Hepatocyte (in vitro differentiated cells): ENCODE measurements at regions not wholly inside any gene's neighbourhood (a gene's known extent, or its start where the extent isn't known, plus 50 kb on each side); places are given as distances from the start of the nearest gene placed in this dataset.

Experiments used
- DNase-seq: peaks from one replicate; pipeline ENCODE4 v3.0.0-alpha.2; 2016; ENCODE audit warnings: low spot score
- H2AFZ ChIP-seq: fragments of 200-600 bp; sonication (generic); 2 replicates; pipeline ENCODE4 v1.6.0; 2016; ENCODE audit warnings: antibody characterized with exemption, mild to moderate bottlenecking
- H3K27ac ChIP-seq: fragments of 200-600 bp; sonication (generic); 2 replicates; pipeline ENCODE4 v1.5.1; 2016; ENCODE audit warnings: mild to moderate bottlenecking
- H3K27me3 ChIP-seq: fragments of 200-600 bp; sonication (generic); 2 replicates; pipeline ENCODE4 v1.6.1; 2016
- H3K36me3 ChIP-seq: fragments of 200-600 bp; sonication (generic); replicated peaks from 2 replicates; pipeline ENCODE4 v1.5.1; 2016; ENCODE audit warnings: low read depth; ENCODE audit not compliant: insufficient read depth
- H3K4me1 ChIP-seq: fragments of 200-600 bp; sonication (generic); 2 replicates; pipeline ENCODE4 v1.5.1; 2016; ENCODE audit warnings: mild to moderate bottlenecking, moderate library complexity; ENCODE audit not compliant: insufficient read depth
- H3K4me2 ChIP-seq: fragments of 200-600 bp; sonication (generic); 2 replicates; pipeline ENCODE4 v1.6.0; 2016
- H3K4me3 ChIP-seq: fragments of 200-600 bp; sonication (generic); 2 replicates; pipeline ENCODE4 v1.5.1; 2016; ENCODE audit warnings: mild to moderate bottlenecking
- H3K79me2 ChIP-seq: fragments of 200-600 bp; sonication (generic); 2 replicates; pipeline ENCODE4 v1.6.0; 2017; ENCODE audit warnings: mild to moderate bottlenecking
- H3K9me2 ChIP-seq: fragments of 200-600 bp; sonication (generic); replicated peaks from 2 replicates; pipeline ENCODE4 v1.6.0; 2017; ENCODE audit warnings: mild to moderate bottlenecking; ENCODE audit not compliant: insufficient read depth
- H3K9me3 ChIP-seq: fragments of 200-600 bp; sonication (generic); 2 replicates; pipeline ENCODE4 v1.5.1; 2016; ENCODE audit warnings: low read depth, mild to moderate bottlenecking
- H4K20me1 ChIP-seq: fragments of 200-600 bp; sonication (generic); 2 replicates; pipeline ENCODE4 v1.6.0; 2016; ENCODE audit warnings: mild to moderate bottlenecking; ENCODE audit not compliant: insufficient read depth, poor library complexity, severe bottlenecking
- EZH2 ChIP-seq: fragments of 200-600 bp; sonication (generic); IDR thresholded peaks from 2 replicates; pipeline ENCODE4 v1.6.1; 2016; ENCODE audit warnings: antibody characterized with exemption, mild to moderate bottlenecking, borderline replicate concordance
- EZH2phosphoT487 ChIP-seq: fragments of 200-600 bp; sonication (generic); IDR thresholded peaks from one replicate; pipeline ENCODE4 v1.6.1; 2018; ENCODE audit warnings: antibody characterized with exemption, mild to moderate bottlenecking, low read depth, moderate library complexity; ENCODE audit not compliant: unreplicated experiment, severe bottlenecking
- WGBS: methylation state at CpG from one replicate; pipeline ENCODE4 v1.1.6; 2016; ENCODE audit warnings: low lambda C conversion rate; ENCODE audit errors: missing lambda C conversion rate; 5-methylcytosine and 5-hydroxymethylcytosine counted together
- TF ChIP-seq, protein P1 (sequence below): fragments of 200-600 bp; sonication (generic); IDR thresholded peaks from 2 replicates; pipeline ENCODE4 v1.5.1; 2016; ENCODE audit warnings: antibody characterized with exemption, mild to moderate bottlenecking; ENCODE audit not compliant: poor library complexity

DNA sequence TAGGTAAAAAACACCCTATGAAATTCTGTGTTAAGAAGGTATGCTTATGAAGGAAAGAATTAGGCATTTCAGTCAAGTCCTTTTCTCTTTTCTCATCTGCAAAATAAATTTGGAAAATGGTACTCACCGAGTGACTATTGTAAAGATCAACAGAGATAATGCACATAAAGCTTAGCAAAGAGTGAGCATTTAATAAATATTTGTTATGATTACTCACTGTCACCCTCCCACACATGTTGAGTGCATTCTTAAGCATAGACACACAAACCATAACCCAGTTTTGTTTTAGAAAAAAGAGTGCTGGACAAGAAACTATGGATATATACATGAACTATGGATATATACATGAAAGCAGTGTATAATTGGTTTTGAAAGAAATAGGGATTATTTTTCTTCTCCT, 54.7 kb upstream of the PRLR start:
- Histone ChIP-seq H3K4me2 (no peak overlapping the region), H3K27ac (no peak overlapping the region)
- WGBS = 31% methylated on average over 1 of the region's 1 CpG

DNA sequence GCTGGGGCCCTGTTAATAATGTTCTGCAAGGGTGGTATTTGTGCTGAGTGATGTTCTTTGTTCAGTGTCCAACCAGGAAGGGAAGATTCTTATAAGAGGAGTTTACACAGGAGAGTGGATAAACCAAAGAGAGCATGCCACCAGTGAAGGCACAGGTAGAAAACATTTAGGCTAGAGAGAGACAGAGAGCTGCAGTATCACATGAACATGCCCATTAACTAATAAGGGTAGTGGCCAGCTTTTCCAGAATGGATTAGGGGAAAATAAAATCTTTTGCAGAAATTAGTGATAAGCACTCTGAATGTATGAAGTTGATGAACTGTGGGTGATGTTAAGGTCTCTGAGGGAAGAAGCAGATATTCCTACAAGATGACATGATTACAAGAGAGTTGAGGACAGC, 54.1 kb upstream of the PRLR start:
- H2AFZ ChIP-seq = no peak overlapping the region
- no peaks in the 10 kb centered on the region for H3K79me2 ChIP-seq
- DNase-seq = no peak

More for the DNA sequence above, 54.7 kb upstream of the PRLR start:
- H4K20me1 ChIP-seq = no peaks in the 10 kb centered on the region
- no peak overlapping the region for H3K4me3 ChIP-seq
- no peaks in the 10 kb centered on the region for H3K79me2 ChIP-seq
- no peak for DNase-seq
- no peaks in the 10 kb centered on the region for H3K4me1 ChIP-seq
- no peaks in the 10 kb centered on the region for H3K27me3 ChIP-seq
- TF ChIP-seq, protein P1, sequence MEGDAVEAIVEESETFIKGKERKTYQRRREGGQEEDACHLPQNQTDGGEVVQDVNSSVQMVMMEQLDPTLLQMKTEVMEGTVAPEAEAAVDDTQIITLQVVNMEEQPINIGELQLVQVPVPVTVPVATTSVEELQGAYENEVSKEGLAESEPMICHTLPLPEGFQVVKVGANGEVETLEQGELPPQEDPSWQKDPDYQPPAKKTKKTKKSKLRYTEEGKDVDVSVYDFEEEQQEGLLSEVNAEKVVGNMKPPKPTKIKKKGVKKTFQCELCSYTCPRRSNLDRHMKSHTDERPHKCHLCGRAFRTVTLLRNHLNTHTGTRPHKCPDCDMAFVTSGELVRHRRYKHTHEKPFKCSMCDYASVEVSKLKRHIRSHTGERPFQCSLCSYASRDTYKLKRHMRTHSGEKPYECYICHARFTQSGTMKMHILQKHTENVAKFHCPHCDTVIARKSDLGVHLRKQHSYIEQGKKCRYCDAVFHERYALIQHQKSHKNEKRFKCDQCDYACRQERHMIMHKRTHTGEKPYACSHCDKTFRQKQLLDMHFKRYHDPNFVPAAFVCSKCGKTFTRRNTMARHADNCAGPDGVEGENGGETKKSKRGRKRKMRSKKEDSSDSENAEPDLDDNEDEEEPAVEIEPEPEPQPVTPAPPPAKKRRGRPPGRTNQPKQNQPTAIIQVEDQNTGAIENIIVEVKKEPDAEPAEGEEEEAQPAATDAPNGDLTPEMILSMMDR = no peak
- TF ChIP-seq EZH2 = no peak
- no peak for TF ChIP-seq EZH2phosphoT487
- no peaks in the 10 kb centered on the region for H3K9me2 ChIP-seq
- H2AFZ ChIP-seq = no peak overlapping the region
- no peaks in the 10 kb centered on the region for H3K9me3 ChIP-seq
- no peaks in the 10 kb centered on the region for H3K36me3 ChIP-seq

DNA sequence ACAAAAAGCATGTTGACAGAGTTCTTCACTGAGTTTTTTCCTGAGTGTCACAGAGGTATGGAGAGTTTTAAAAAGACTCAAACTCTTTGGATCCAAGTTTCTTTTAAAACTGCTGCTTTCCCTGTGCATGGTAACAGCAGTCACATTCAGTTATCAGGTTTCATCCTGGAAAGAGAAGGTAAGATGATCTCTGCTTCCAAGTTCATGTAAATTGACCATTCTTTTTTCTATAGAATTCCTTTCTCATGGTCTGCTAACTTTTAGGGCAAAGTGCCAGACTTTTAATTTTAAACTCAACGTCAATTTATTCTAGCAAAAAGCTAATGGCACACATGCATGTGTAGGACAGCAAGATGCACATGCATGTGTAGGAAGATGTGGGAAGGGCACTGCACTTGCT, 52.5 kb upstream of the PRLR start:
- H3K36me3 ChIP-seq = no peaks in the 10 kb centered on the region
- TF ChIP-seq, protein P1 = no peak
- TF ChIP-seq EZH2phosphoT487 (no peak), EZH2 (no peak)
- WGBS = 55% methylated on average over 1 of the region's 1 CpG
- H3K4me2 ChIP-seq = no peak overlapping the region
- H3K79me2 ChIP-seq = no peaks in the 10 kb centered on the region
- no peak overlapping the region for H3K4me3 ChIP-seq
- no peaks in the 10 kb centered on the region for H3K9me2 ChIP-seq
- no peaks in the 10 kb centered on the region for H4K20me1 ChIP-seq
- H3K4me1 ChIP-seq = no peaks in the 10 kb centered on the region
- no peak overlapping the region for H2AFZ ChIP-seq
- no peaks in the 10 kb centered on the region for H3K27me3 ChIP-seq
- H3K27ac ChIP-seq = no peak overlapping the region
- no peaks in the 10 kb centered on the region for H3K9me3 ChIP-seq
- no peak for DNase-seq

More for the DNA sequence above, 54.1 kb upstream of the PRLR start:
- Histone ChIP-seq H3K9me3 (no peaks in the 10 kb centered on the region), H3K4me2 (no peak overlapping the region), H3K27ac (no peak overlapping the region), H3K4me1 (no peaks in the 10 kb centered on the region), H3K27me3 (no peaks in the 10 kb centered on the region), H3K36me3 (no peaks in the 10 kb centered on the region), H4K20me1 (no peaks in the 10 kb centered on the region), H3K4me3 (no peak overlapping the region), H3K9me2 (no peaks in the 10 kb centered on the region)
- TF ChIP-seq EZH2phosphoT487 = no peak
- TF ChIP-seq, protein P1 = no peak
- TF ChIP-seq EZH2 = no peak

DNA sequence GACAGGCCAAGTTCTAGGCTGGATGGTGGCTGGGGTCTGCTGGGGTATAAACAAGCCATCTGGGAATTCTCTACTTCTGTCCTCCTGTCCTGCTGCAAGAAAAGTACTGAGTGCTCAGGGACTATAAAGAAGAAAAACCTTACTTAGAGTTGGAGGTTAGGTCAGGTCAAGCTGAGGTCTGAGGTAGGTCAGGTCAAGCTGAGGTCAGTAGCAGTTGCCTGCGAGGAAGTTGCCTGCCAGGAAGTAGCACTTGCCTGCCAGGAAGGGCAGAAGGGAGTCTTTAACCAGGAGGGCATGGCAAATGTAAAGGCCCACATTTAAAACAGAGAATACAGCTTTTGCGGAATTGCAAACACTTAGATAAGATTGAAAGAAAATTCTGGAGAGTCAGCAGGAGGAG, 51.3 kb upstream of the PRLR start:
- Histone ChIP-seq H3K9me3 (no peaks in the 10 kb centered on the region), H3K4me1 (no peaks in the 10 kb centered on the region), H2AFZ (no peak overlapping the region), H3K4me2 (no peak overlapping the region), H3K4me3 (no peak overlapping the region), H3K27me3 (no peaks in the 10 kb centered on the region), H3K27ac (no peak overlapping the region), H3K9me2 (no peaks in the 10 kb centered on the region), H3K36me3 (no peaks in the 10 kb centered on the region), H4K20me1 (no peaks in the 10 kb centered on the region), H3K79me2 (no peaks in the 10 kb centered on the region)
- no peak for DNase-seq
- no peak for TF ChIP-seq EZH2phosphoT487
- no peak for TF ChIP-seq EZH2
- TF ChIP-seq, protein P1 = no peak
- WGBS = 71% methylated on average over 2 of the region's 2 CpGs
